HG03103 (cell line): ENCODE measurements at regions not wholly inside any gene's neighbourhood (a gene's known extent, or its start where the extent isn't known, plus 50 kb on each side); places are given as distances from the start of the nearest gene placed in this dataset.

Experiments
- ATAC-seq: cut with Tn5 transposase; IDR thresholded peaks from one replicate; pipeline ENCODE4 v1.9.1; 2021; ENCODE audit warnings: low read depth; ENCODE audit not compliant: unreplicated experiment

- no peak for ATAC-seq
These were observed 217.8 kb upstream of the SH3BP4 start for GRCh38 chr2:234733795-234734600.

- no peak for ATAC-seq
These were observed 218.7 kb upstream of the SH3BP4 start for GRCh38 chr2:234733093-234733489.

GRCh38 chr2:234732404-234733092, 219.3 kb upstream of the SH3BP4 start:
- no peak for ATAC-seq

GRCh38 chr2:234731236-234731635, 220.6 kb upstream of the SH3BP4 start:
- ATAC-seq, result no peak

GRCh38 chr2:234730066-234730640, 221.7 kb upstream of the SH3BP4 start:
- ATAC-seq, result no peak

GRCh38 chr2:234725528-234726264, 226.1 kb upstream of the SH3BP4 start:
- ATAC-seq, result no peak

DNA sequence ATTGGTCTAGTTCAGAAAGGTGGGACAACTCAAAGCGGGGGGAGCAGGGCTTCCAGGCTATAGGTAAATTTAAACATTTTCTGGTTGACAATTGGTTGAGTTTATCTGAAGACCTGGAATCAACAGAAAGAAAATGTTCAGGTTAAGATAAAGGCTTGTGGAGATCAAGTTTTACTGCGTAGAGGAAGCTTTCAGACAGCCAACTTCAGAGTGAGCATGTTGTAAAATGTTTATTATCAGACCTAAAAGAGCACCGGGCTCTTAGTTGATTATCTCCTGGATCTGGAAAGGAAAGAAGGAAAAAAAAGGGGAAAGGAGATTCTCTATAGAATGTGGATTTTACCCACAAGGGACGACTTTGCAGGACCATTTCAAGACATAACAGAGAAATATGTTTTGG, 227.0 kb upstream of the SH3BP4 start:
- no peak for ATAC-seq

GRCh38 chr2:234723400-234723799, 226.5 kb upstream of the ARL4C start:
- no peak for ATAC-seq

GRCh38 chr2:234722176-234722575, 225.3 kb upstream of the ARL4C start:
- ATAC-seq, result no peak

- no peak for ATAC-seq
These were observed 222.3 kb upstream of the ARL4C start for GRCh38 chr2:234719116-234719716.

DNA sequence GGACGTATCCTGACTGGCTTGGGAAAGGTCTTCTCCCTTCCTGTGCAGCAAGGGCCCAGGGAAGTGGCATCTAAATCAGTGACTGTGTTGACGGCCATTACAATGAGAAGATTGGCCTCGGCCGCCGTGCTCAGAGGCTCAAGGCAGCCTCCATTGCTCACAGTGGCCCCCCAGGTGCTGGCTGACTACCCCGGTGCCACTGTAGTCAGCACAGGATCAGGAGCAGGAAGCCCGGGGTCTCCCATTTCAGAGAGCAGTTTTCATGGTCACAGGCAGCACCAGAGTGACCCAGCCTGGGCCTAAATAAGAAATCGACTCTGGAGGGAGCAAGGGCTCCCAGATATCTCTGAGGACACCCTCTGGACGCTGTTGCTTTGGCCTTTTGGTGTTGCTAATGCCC, 219.4 kb upstream of the ARL4C start:
- no peak for ATAC-seq

GRCh38 chr2:234715671-234716250, 218.9 kb upstream of the ARL4C start:
- no peak for ATAC-seq

- no peak for ATAC-seq
These were observed 217.8 kb upstream of the ARL4C start for GRCh38 chr2:234714711-234715110.

DNA sequence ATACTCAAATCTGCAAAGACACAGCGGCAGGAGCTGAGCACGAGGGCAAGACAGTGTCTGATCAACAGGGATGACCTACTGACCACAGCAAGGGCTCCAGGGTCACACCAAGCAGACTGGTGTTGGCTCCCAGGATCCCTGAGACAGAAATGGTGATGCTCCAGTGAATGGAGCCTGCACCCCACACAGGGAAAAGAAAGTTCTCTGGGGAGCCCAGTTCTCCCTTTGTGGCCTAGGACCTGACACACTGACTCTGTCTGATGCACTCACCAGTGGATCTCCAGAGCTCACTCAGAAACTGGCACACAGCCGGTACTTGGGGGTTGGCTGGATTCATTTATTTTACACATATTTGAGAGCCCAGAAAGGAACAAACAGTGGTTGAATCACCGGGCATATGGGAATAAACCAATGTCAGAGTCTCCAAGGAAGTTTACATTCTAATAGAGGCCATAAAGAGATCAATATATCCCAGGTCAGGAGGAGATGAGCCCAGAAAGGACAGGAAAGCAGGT, 215.6 kb upstream of the ARL4C start:
- no peak for ATAC-seq

DNA sequence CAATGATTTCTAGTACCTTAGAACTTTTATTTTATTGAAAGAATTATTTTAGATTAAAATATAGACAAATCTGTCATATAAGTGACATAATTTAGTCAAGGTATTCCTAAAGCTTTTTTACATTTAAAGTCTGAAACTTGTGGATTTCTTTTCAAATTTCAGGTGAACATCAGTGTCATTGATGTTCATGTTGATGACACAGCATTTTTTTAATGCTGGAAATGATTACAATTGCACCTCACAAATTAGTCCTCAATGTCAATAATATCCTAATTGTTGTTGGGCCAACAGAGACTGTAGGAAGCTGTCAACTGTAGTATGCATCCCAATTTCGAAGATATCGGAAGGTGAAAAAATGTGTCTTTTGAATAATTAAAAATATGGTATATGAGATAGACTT, 214.4 kb upstream of the ARL4C start:
- no peak for ATAC-seq

GRCh38 chr2:234710587-234710986, 213.7 kb upstream of the ARL4C start:
- no peak for ATAC-seq

DNA sequence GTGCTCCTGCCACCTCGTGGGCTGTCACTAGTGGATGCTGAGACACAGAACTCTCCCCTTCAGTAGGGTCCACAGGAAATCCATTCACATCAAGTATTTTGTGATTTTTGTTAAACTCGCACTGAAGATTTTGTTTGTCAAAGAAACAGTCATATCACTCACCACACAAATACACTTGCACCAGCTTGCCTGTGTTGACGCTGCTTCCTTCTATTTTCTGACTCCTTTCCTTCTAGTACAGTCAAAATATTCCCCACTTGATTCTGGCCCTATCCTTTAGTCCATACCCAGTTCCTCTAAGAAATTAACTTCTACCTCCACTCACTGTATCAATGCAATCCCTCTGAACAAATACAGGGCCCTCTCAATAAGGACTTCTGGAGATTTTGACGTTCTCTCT, 213.2 kb upstream of the ARL4C start:
- ATAC-seq, result no peak

DNA sequence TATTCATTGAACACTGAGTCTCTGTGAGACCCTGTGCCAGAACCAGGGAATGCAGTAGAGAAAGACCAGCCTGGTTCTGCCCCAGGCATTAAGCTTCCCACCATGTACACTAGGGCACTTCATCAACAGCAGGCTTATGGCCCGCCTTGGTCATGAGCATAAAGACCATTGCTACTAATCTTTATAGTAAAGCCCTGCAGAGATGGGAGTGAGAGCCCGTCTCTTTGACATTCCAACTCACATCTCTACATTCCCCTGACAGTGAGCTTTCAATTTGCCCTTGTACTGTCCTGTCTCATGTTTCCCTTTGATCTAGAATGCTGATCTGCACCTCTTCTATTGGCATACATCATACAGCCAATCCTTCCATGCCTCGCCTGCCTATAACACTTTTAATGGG, 211.8 kb upstream of the ARL4C start:
- no peak for ATAC-seq

DNA sequence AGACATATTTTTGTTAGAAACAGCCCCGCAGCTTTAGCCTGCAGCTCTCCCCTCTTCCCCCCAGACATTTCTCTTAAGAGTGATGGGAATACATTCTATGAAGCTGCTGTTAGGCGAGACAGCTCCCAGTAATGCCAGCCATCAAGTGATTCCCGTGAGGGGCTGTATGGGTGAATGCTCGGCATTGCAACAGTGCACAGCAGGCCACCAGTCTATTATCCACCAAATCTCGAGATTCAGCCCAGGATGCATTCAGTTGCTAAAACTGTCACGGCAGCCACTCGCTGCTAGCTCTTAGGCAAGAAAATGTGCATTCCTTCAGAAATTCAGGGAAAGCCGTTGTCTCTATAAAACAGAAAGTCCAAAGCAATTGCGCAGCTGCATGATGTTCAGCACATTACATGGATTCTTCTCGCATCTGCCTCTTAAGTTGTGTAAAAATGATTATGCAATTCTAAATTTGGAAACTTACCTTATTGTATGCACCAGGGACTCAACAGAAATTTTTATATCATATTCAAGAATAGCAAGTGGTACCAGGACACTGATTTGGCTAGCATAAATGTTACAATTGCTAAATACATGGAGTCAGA, 211.3 kb upstream of the ARL4C start:
- ATAC-seq, result no peak

DNA sequence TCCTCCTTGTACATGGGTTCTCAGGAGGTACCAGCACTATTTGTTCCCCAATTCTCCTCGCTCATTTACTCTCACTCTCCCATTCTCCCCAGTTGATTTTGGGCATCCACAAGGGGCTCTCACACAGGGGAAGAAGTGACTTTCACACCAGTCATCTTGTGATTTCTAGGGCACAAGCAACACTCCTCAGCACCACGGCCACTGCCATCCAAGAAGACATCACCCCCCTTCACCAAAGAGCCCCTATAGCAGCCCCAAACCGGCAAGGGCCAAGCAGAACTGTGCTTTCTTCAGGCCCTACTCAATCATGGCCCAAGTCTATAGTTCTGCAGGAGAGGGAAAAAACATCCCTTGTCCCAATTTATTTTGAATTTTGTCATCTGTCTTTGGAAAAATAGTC, 209.2 kb upstream of the ARL4C start:
- no peak for ATAC-seq
